ENCODE measurements at regions not wholly inside any gene's neighbourhood (a gene's known extent, or its start where the extent isn't known, plus 50 kb on each side); places are given as distances from the start of the nearest gene placed in this dataset.

DNA sequence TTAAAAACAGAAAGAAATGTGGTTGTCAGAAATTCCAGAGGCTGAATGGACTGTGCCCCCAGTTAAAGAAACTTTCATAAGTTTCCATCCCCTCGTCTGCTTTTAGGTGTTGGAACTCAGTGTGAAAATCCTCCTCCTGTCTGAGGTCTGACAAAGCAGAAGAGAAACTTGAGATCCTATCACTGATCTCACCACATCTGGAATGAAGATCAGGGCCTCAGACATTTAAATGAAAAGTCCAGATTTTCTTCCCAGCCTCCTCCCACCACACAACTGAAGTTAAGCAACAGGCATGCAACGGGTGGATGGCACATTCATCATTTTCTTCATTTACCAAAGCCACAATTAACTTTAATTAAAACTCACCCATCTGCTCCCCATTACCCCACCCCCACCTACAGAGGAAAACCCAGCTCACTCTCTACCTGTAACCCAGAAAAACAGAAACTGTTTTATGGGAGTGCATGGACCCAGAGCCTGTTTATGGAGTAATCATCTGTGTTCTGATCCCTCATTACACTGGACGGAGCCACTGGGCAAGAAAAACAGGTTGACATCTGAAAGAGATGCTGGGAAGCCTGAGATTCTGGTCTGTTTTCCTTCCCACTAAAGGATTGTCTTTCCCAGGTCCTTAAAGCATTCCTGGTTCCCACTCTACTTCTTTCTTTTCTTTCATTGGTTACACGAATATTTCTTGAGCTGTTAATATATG, 58.1 kb upstream of the HOPX start:
- Histone ChIP-seq H3K4me3 (ENCODE audit: low read length) (no peak overlapping the region), H3K9ac (ENCODE audit: low read length) (no peak overlapping the region), H3K27me3 (ENCODE audit: control insufficient read depth, insufficient read depth, low read length) (no peaks in the 10 kb centered on the region), H3K27ac (ENCODE audit: low read depth, low read length) (no peak overlapping the region), H3K4me1 (ENCODE audit: control insufficient read depth, insufficient read depth, low read length) (no peaks in the 10 kb centered on the region), H3K36me3 (ENCODE audit: control insufficient read depth, insufficient read depth, low read length) (no peaks in the 10 kb centered on the region)

DNA sequence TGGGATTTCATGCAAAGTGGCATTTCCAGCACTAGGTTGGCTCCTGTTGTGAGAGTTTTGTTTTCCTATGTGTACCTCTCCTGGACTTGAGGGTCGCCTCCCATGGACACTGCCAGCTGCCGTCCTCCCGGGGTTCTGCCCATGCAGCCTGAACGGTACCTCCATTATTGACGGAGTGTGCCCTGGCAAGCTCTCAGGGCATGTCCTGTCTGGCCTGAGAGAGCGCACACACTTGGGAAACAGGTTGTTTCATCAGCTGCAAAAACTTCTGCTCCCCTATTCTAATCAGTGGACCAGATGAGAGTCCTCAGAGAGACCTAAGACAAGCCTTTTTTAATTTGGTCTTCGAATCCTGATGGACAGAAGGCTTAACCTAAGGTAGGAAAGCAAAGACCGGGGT, 56.6 kb upstream of the HOPX start:
- Histone ChIP-seq H3K36me3 (ENCODE audit: control insufficient read depth, insufficient read depth, low read length) (no peaks in the 10 kb centered on the region), H3K27me3 (ENCODE audit: control insufficient read depth, insufficient read depth, low read length) (no peaks in the 10 kb centered on the region), H3K4me1 (ENCODE audit: control insufficient read depth, insufficient read depth, low read length) (no peaks in the 10 kb centered on the region), H3K9ac (ENCODE audit: low read length) (no peak overlapping the region), H3K4me3 (ENCODE audit: low read length) (no peak overlapping the region), H3K27ac (ENCODE audit: low read depth, low read length) (no peak overlapping the region)

DNA sequence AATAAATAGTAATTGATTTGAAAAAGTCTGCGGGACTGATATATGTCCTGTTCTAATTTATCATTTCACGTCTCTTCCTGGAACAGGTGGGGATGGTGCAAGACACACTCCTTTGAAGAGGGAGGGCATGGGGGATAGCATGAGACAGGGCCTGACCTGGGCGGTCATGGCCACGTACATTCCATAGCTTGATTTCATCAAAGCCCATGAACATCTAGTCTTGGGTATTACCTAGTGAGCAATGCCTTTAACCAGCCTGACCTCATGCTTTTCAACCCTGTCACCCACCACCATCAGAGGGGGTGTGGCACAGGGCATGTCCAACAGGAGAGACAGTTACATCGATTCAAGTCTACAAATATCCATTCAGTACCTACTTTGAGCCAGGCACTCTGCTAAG, 52.3 kb upstream of the HOPX start:
- Histone ChIP-seq H3K27me3 (ENCODE audit: control insufficient read depth, insufficient read depth, low read length) (no peaks in the 10 kb centered on the region), H3K4me3 (ENCODE audit: low read length) (no peak overlapping the region)

DNA sequence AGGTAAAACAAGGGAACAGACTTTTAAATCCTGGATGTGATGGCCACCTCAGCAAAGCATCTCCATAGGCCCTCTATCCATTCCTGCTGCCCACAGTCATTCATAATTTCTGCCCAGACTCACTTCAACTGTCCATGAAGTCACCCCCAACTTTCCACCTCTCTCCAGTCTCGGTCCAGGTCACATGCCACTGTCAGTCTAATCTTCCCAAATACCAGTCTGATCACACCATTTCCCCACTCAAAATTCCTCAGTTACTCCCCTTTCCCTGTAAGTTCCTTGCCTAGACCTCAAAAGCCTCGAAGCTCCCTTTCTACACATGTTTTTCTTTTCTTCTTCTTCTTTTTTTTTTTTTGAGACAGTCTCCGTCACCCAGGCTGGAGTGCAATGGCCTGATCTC, 51.2 kb upstream of the HOPX start:
- H3K4me3 ChIP-seq (ENCODE audit: low read length), result no peak overlapping the region
- no peak overlapping the region for H3K27ac ChIP-seq (ENCODE audit: low read depth, low read length)
- H3K27me3 ChIP-seq (ENCODE audit: control insufficient read depth, insufficient read depth, low read length), result no peaks in the 10 kb centered on the region
- no peak overlapping the region for H3K9ac ChIP-seq (ENCODE audit: low read length)
- H3K36me3 ChIP-seq (ENCODE audit: control insufficient read depth, insufficient read depth, low read length), result no peaks in the 10 kb centered on the region
- no peaks in the 10 kb centered on the region for H3K4me1 ChIP-seq (ENCODE audit: control insufficient read depth, insufficient read depth, low read length)

More for the DNA sequence above, 52.3 kb upstream of the HOPX start:
- Histone ChIP-seq H3K9ac (ENCODE audit: low read length) (no peak overlapping the region), H3K4me1 (ENCODE audit: control insufficient read depth, insufficient read depth, low read length) (no peaks in the 10 kb centered on the region), H3K36me3 (ENCODE audit: control insufficient read depth, insufficient read depth, low read length) (no peaks in the 10 kb centered on the region), H3K27ac (ENCODE audit: low read depth, low read length) (no peak overlapping the region)

DNA sequence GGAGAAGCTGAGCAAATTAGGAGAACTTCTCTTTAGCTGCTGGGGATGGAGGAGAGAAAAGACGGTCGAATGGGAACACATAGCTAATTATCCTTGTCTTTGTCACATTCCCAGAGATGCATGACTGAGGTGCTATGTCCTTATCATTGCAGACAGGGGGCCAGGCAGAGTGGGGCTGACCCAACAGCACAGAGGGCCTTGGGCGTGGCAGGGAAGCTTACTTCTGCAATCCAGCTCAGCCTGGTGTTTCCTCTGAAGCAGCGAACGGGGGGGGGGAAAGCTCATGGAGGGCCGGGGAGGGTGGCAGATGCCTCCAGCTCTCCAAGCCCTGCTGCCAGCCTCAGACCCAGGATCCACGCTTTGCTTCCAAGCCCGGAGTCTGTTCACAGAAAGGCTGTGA, 50.8 kb upstream of the HOPX start:
- no peak overlapping the region for H3K4me3 ChIP-seq (ENCODE audit: low read length)
- no peaks in the 10 kb centered on the region for H3K36me3 ChIP-seq (ENCODE audit: control insufficient read depth, insufficient read depth, low read length)
- H3K4me1 ChIP-seq (ENCODE audit: control insufficient read depth, insufficient read depth, low read length), result no peaks in the 10 kb centered on the region
- H3K27ac ChIP-seq (ENCODE audit: low read depth, low read length), result no peak overlapping the region
- H3K9ac ChIP-seq (ENCODE audit: low read length), result no peak overlapping the region
- no peaks in the 10 kb centered on the region for H3K27me3 ChIP-seq (ENCODE audit: control insufficient read depth, insufficient read depth, low read length)
